ENCODE measurements at regions not wholly inside any gene's neighbourhood (a gene's known extent, or its start where the extent isn't known, plus 50 kb on each side); places are given as distances from the start of the nearest gene placed in this dataset.

GRCh38 chr9:73565026-73565425, 413.4 kb downstream of the ANXA1 start:
- no peak for TF ChIP-seq CTCF (IDR thresholded peaks at IDR 0.05)
- TF ChIP-seq POLR2A (IDR thresholded peaks at IDR 0.05), result no peak

All from heart left ventricle (tissue), 13 donors.